Activated T-cell treated with anti-CD3 and anti-CD28 coated beads for 4 hours (primary cell): ENCODE measurements at regions not wholly inside any gene's neighbourhood (a gene's known extent, or its start where the extent isn't known, plus 50 kb on each side); places are given as distances from the start of the nearest gene placed in this dataset.

Experiments
- DNase-seq: peaks from one replicate; pipeline ENCODE4 v3.0.0-alpha.2; 2020

DNA sequence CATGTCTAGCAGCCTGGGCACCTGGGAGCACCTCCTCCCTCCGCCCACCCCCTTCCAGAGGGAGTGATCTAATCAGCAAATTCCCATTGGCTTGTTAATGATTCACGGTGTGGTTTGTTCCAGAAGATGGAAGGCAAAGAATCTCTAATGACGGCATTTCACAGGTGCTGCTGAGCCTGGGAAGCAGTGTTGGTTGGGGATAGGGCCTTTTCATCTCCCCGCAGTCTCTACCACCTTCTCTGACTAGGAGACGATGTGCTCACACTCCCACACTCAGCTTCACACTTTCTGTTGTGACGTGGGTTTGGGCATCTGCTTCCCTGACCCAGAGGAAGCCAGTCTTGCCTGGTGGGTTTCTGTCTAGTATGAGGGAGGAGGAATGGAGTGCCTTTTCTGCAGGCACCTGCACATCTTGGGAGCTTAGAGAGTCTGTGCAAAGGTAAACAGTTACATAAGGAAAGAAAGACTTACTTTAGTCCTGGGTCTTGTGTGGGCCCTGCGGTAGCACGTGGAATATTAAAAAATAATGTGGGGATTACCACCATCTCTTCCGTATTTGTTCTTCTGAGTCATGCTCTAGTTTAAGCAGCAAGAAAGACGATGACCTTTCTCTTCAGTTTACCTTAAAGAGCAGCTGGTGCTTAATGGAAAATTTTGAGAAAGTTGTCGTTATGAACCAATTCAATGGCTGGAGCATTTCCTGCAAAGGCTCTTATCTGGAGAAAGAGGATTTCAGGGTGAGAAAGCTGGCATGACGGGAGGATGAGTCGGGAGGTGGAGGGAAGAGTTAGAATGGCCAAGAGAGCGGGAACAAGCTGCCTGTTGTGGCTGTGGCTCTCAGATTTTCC, 70.6 kb upstream of the ARHGAP5 start:
- no peak for DNase-seq

DNA sequence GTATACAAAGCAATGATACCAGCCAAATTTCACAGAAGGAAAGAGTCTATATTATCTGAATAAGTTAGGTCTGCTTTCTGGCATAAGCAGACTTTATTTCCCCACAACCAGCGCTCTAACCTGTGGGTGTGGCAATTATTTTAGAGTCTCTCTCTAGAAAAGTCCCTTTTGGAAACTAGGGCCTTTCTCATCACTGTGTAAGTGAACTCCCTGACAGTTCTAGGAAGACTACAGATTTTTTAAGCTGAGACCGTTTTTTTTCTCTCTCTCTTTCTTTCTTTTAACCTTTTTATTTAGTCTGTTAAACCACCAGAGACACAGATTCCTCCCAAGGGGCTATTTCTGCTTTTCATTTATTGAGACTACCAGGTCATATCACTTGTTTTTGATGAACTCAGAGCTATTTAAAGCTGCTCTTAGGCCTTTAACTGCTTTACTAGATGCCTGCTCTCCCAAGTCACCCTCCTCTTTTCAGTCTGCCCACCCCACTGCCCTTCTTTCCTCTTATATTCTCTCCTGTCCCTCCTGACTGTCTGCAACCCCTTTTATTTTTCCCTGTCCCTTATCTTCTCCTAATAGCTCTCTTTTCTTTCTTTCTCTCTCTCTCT, 69.2 kb upstream of the ARHGAP5 start:
- DNase-seq, result no peak

DNA sequence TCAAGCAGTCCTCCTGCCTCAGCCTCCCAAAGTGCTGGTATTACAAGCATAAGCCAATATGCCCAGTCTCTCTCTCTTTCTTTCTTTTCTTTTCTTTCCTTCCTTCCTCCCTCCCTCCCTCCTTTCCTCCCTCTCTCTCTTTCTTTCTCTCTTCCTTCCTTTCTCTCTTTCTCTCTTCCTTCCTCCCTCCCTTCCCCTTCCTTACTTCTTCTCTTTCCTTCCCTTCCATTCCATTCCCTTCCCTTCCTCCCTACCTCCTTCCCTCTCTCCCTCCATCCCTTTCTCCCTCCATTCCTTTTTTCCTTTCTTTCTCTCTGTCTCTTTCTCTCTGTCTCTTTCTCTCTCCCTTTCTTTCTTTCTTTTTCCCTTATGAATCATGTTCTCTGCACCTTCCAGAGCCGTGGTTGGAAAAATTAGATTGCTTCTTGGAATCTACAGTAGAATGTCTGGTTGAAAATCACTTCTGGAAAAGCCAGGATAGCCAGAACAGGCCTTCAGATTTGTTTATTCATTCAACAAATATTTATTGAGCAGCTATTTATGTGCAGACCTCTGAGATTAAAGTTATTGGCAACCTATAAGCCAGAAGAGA, 68.4 kb upstream of the ARHGAP5 start:
- DNase-seq, result no peak

DNA sequence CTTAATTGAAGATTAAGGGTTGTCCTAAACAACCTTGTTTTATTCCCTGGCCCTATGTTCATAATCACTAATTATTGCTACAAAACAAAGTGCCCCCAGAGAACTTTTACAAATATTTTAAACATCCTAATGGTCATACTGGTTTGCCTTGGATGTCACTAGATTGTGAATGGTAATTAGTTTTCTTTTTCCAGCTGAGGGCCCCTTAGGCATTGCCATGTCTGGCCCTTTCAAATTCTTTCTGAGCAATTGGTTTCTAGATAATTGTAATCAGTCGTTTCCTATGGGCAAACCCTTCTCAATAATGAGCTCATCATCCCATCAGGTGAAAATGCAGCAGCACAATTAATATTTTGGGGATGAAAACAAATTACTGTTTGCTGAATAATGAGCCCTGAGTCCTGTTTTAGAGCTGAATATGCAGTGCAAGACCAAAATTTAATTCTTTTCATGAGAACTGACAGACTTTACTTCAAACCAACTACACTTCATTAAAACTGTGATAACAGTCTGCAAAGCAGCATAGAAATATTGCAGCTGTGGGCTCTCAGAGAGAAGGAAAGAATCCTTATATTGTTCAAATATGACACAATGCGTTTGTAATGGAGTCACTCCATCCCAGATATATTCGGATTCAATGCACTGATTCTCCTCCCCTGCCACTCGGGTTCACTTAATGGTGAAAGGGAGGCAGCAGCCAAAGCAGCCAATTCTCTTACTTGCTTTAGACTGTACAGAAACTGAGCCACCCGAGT, 67.7 kb upstream of the ARHGAP5 start:
- DNase-seq, result no peak

DNA sequence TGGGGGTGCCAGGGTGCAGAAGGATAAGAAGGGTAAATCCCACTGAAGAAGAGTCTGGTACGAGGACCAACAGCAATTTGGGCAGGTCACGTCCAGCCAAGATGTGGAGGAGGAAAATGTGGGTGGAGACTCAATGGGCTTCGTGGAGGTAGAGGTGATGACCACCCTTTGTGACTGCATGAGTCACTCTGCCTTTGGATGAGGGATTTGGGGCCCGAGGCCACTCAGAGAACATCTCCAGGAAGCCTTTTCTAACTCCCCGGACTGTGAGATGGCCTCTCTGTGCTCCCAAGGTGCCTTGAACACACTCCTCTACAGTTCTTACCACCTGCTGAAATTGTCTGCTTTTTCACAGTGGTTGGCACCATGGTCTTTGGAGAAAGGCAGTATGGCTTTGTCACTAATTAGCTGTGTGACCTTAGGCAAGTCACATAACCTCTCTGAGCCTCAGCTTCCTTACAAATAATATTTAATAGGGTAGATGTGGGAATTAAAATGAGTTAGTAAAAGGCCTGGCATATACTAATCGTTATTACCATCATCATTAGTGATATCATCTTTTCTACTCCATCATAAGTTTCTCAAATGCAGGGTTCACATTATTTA, 67.0 kb upstream of the ARHGAP5 start:
- no peak for DNase-seq

DNA sequence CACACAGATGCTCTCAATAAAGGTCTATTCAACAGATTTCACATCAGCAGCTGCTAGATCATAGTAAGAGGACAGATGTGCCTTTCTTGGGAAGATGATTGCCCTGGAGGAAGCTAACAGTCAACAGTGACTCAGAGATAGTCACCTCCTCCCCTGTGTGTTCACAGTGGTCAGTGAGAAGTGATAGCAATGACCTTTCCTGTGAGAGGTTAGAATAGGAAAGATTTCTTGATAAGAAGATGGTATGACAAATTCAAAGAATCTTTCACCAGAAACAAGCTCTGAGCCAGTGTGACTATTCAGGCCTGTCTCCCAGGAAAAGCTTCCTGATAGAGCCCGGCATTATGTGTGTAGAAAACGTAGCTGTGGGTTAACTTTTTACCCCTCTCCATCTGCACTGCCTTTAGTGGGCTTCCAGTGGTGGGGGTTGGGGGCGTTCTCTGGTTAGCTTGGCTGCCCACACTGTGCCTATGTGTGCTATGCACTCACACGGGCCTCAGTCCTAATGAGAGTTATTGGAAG, 66.4 kb upstream of the ARHGAP5 start:
- DNase-seq, result no peak

DNA sequence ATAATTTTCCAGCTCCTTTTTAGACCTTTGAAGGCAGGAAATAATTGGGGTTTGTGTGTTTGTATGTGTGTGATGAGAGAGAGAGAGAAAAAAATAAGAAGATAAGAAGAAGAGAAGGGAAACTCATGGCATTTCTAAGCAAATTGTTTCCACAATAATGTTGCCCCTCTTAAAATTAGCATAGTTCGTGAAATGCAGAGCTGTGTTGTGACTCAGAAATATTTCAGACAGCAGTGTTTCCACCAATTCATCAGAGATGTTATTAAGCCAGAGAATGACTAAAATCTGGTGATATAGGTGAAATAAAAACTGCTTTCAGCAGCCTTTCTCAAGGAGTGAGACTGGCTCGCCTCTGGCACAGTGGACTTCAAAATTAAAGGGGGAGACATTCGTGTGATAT, 65.9 kb upstream of the ARHGAP5 start:
- no peak for DNase-seq

DNA sequence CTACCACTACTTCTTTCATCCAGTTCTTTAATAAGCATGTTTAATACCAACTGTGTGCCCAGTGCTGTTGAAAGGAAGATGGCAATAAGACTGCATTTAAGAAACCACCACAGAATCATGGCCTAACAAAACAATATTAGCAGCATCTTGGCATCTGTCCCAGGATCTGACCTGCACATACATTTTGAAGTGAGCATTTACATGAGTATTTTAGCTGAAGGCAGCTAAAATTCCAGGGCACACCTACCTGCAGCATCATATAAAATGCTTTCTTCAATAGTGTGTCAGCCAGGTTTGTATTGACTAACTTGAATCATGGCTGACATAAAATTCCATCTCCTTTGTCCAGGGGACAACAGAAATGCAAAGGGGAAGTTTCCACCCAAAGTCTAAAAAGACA, 65.0 kb upstream of the ARHGAP5 start:
- no peak for DNase-seq

DNA sequence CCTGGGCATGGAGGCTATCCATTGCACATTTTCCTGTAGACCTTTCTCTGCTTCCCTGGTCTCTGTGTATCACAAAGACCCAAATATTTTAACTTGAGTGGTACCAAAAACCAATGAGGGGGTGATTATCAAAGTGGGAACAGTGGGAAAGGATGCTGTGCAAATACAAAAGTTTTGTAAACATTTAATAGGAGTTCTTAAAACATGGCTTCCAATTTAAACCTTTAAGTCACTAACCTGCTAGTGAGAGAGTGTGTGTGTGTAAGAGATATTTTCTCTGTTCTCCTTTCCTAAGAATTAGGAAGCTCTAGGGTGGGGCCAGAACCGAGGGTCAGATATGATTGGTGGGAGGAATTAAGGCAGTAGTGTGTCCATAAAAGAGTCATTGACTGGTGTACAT, 64.5 kb upstream of the ARHGAP5 start:
- no peak for DNase-seq

DNA sequence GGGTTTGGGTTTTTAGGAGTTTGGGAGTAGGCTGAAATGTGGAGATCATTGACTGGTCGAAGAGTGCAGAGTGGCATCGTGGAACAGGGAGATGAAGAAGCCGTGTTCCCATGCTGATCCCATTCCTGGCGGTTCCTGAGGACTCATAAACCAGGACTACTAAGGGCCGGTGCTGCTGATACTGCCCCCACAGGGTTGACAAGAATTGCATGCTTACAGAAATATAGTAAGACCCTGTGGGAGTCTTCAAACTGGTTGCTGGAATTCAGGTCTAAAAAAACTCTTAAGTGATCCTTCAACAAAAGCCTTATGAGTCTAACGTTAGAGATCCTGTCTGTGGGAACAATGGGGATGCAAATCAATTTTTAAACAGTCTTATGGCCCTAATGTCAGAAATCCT, 64.0 kb upstream of the ARHGAP5 start:
- no peak for DNase-seq

DNA sequence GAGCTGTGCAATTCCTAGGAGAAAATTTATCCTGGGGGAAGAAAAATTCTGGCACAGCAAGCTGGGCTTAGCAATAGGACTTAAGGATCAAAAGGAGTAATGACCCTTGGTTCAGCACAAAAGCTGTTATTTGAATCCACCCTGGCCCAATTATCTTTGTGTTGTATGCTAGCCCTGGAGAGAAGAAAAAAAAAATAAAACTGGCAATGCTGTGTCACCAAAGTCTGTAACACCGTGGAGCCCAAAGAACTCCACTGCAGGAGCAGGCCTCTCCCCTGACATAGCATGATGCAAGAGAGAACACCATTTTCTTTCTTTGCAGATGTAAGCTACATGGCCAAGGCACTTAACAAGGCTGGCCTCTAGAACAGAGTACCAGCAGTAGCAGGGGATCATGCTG, 63.0 kb upstream of the ARHGAP5 start:
- no peak for DNase-seq

DNA sequence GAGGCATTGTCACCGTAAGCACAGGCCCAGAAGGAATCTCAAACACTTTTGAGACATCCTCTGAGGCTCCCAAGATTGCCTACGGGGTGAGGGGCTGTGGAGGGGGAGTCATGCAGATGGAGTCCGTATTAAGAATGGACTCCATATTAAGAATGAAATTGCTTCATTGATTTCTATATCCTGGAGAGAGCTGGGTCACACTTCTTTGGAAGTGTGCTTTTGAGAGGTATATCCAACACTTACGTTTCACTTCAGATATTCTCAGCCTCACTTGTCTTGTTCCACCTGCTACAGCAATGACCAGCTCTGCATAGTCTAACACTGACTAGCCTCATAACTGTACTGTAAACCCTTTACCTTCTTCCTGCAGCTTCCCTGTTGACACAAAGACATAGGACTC, 62.6 kb upstream of the ARHGAP5 start:
- no peak for DNase-seq

DNA sequence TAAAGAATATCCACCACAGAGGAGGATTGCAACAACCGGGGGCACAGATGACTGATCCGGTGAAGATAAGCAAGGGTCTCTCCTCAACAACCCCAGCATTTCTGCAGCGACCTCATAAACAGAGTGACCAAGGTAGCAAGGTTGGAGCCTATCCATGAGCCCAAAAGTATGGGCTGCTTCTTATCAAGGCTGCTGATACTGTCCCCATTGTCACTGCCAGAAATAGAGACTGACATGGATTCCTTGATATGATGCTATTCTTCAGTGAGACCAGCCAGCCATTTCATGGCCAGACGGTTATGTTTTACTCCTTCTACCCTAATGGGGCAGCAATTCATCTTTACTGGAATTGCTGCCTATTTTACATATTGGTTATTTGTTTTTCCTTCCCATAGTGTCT, 61.9 kb upstream of the ARHGAP5 start:
- DNase-seq, result no peak

DNA sequence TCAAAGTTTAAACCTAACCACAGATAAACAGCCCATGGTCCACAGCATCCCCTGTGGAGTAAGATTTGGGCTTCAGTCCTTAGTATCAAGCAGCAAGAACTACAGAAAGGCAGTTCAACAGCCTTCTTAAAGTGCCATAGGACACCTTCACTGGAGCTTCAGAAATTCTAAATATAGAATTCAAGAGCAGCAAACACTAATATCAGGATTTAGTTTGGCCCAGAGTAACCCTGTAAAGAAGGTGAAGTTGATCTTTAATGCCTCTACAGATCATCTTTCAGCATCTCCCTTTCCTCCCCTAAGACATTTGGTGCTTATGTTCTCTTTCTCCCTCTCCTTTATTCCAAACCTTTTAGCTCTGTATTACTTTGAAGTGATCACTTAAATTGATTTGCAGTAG, 59.5 kb upstream of the ARHGAP5 start:
- no peak for DNase-seq

DNA sequence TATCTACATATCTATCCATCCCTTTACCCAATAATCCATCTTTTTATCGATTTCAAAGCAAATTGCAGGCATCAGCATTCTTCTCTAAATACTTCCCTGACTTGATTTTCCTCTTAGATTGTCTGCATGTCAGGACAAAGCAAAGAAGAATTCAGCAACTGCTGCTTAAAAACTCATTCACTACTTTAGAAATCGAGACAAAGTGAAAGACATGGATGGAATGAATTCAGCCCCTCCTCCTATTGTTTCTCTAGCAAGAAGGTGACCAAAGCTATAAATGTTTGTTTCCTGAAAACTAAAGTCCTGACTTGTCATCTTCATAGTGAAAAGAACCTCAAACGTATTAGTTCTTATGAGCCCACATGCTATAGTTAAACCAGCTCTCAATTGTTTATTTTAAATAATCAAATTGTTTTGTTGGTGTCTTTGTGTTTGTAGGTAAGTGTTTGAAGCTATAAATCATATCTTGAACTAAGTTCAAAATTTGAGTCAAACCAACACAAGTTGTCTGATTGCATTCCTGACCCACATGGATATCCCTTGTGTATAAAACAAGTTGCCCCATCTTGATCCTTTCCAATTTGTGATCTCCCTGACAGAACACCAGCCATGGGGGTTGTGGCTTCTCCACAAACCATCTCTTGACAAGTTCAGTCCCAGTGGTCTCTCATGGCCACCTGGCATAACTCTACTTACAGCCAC, 58.6 kb upstream of the ARHGAP5 start:
- DNase-seq, result no peak

DNA sequence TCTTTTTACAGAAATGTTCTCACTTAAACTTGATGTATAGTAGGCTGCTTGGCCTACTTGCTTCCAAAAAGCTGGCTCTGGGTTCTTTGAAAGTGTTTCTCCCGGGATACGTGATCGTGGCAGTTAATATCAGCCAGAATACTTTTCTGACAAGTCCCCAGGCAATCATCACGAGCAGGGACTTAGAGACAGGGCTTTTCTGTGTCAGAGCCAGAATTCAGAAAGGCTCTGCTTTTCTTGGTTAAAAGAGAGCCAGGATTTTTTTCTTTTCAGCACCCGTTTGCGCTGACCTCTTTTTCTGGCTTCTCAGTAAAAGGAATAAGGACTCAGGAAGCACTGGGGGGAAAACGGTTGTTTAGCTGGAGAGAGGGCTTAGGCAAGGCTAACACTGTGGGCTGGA, 57.8 kb upstream of the ARHGAP5 start:
- no peak for DNase-seq

DNA sequence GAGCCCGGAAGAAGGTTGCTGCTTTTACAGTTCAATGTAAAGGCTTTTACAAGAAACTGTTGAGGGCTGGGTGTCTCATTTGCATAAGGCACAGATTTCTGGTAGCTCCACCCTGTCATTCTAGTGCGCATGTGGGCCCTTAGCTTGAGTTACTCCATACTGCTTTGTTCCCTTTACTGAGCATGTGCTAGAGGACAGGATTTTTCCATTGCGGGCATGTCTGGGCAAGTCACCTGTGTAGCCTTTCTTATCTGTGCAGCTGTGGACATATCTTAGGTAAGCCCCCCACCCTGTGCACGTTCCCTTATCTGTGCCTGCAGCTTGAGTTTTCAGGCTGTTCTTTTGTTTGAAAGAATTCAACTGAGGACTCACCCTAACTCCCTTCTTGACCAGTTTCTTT, 56.2 kb upstream of the ARHGAP5 start:
- DNase-seq, result no peak

DNA sequence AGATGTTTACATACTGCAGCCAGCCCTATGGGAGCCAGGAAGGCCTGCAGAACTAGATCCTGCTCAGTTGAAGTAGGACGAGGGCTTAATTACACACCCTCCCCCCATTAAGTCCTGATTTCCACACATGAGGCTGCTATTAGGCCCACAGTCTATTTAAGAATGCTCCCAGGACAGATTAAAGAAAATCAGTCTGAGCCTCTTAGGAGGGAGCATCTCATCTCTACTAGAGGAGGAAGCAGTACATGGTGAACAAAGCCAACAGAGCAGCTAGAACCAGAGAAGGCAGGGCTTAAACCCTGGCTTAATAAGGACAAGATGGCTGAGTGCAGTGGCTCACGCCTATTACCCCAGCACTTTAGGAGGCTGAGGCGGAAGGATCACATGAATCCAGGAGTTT, 55.8 kb upstream of the ARHGAP5 start:
- no peak for DNase-seq

DNA sequence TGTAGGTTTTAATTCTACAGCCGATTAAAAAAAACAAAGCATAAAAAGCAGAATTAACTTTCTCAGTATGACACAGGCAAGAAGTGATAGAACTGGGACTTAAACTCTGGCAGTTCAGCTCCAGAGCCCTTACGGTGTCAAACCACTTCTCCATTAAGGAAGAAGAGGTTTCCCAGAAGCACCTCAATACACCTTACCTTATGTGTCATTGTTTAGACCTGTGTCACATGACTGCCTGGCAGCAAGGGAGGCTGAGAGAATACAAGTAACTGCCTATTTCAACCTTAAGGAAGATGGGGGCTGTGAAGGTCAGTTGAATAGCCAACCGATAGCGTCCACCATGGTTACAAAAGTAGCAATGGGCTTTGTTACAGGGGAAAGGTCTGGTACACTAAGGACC, 54.6 kb upstream of the ARHGAP5 start:
- no peak for DNase-seq

DNA sequence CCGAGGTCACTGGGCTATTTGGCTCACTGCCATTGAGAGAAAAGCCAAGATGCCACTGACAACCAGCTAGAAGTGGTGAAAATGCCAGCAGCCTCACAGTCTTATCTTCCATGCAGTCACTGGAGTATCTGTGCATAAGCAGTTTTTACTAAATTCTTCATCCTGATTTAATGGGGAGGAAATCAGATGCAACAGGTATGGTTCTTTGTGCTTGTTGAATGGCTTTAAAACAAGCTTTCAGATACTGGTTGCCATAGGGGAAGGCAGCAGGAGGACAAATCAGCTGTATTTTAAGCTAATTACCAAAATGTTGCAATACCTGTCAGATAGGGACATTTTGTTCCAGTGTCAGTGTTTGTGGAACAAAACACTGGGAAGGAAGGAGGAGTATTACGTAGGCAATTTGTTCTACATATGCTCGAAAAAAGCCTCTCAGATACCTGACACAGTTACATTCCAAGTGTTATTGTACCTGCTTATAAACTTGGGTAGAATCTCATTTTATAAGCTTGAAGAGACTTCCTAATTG, 54.1 kb upstream of the ARHGAP5 start:
- DNase-seq, result no peak

DNA sequence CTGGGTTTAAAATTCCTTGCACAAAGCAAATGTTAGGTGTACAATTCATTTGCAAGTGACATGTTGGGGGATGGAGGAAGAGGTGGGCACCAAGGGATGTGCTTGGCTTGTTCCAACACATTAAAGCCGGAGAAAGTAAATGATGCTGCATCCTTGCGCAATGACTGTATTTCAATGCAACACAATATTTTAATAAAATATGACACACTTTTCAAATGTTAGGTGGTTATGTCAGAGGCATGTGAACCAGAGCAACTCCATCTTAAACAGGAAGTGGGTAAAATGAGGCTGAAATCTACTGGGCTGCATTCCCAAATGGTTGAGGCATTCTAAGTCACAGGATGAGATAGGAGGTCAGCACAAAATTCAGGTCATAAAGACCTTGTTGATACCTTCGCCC, 53.6 kb upstream of the ARHGAP5 start:
- DNase-seq, result no peak
